Amygdala (tissue), 56 donors: ENCODE measurements at regions not wholly inside any gene's neighbourhood (a gene's known extent, or its start where the extent isn't known, plus 50 kb on each side); places are given as distances from the start of the nearest gene placed in this dataset.
"Not testable (repeated sequence)": the region's sequence is repeated elsewhere in the genome, so short reads cannot be mapped to it uniquely, and the experiment has no call there.

Experiments
- DNase-seq, 56 donors: peaks; one replicate each; lab custom pipeline; 2025; lab: John Stamatoyannopoulos, UW

GRCh38 chr20:29500738-29501137, 1756.7 kb upstream of the DEFB115 start:
- not testable (repeated sequence) for DNase-seq

GRCh38 chr20:29514634-29515033, 1742.8 kb upstream of the DEFB115 start:
- DNase-seq, result not testable (repeated sequence)

- DNase-seq, result not testable (repeated sequence)
Measured at GRCh38 chr20:29516847-29517246, 1740.6 kb upstream of the DEFB115 start.

GRCh38 chr20:29519610-29520241, 1737.7 kb upstream of the DEFB115 start:
- not testable (repeated sequence) for DNase-seq

GRCh38 chr20:29533566-29534177, 1723.8 kb upstream of the DEFB115 start:
- DNase-seq, result not testable (repeated sequence)

- DNase-seq, result not testable (repeated sequence)
Measured at GRCh38 chr20:29566901-29567635, 1690.4 kb upstream of the DEFB115 start.

GRCh38 chr20:29567671-29568070, 1689.8 kb upstream of the DEFB115 start:
- DNase-seq, result not testable (repeated sequence)

GRCh38 chr20:29570126-29570525, 1687.3 kb upstream of the DEFB115 start:
- not testable (repeated sequence) for DNase-seq

GRCh38 chr20:29589530-29589929, 1667.9 kb upstream of the DEFB115 start:
- not testable (repeated sequence) for DNase-seq

GRCh38 chr20:29604163-29604562, 1653.3 kb upstream of the DEFB115 start:
- not testable (repeated sequence) for DNase-seq

- DNase-seq, result not testable (repeated sequence)
Measured at GRCh38 chr20:29606171-29606570, 1651.3 kb upstream of the DEFB115 start.

- DNase-seq, result not testable (repeated sequence)
Measured at GRCh38 chr20:29629395-29629794, 1628.1 kb upstream of the DEFB115 start.
